G401.6 (cell line): ENCODE measurements at regions not wholly inside any gene's neighbourhood (a gene's known extent, or its start where the extent isn't known, plus 50 kb on each side); places are given as distances from the start of the nearest gene placed in this dataset.

ENCODE experiments used
- FAIRE-seq: peaks from 2 replicates; lab custom pipeline; 2012; peaks lifted over from hg19 to GRCh38; lab: Jason Lieb, UNC

DNA sequence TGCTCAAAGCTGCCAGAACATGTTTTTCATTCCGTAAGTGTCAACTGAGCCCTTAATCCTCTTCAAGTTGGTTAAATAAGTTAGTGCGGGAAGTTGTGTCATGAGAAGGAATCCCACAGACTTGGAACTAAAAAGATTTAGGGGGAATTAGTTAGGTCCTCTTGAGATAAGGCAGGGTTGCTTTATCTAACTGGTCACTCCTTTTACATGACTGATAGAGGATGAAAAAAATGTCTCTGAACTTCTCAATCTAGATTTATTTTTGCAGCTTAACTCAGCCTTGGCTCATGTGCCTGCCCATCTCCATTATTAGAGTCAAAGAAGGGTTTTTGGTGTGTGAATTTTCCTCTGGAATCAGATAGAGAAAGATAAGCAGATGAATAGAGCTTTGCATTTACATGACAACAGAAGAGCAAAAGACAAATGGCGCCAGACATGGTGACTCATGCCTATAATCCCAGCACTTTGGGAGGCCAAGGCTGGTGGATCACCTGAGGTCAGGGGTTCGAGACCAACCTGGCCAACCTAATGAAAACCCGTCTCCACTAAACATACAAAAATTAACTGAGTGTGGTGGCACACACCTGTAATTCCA, 882.9 kb downstream of the RPA4 start:
- no peak for FAIRE-seq

DNA sequence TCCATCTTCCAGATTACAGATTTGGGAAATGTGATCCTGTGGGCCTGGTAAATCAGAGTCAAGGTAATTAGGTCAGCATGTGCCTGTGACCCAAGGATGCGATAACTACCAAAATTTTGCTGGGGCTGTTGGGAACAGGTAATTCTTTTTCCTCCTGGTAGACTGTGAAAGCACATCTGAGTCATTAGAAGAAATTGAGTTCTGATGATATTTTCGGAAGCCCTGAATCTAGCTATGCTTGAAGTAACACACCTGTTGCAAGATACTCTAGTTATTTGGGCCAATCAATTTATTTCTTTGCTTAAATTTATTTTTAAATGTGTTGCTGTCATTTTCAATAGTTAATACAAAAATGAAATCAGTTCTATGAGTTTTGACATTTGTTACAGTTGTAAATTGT, 903.6 kb downstream of the RPA4 start:
- no peak for FAIRE-seq

DNA sequence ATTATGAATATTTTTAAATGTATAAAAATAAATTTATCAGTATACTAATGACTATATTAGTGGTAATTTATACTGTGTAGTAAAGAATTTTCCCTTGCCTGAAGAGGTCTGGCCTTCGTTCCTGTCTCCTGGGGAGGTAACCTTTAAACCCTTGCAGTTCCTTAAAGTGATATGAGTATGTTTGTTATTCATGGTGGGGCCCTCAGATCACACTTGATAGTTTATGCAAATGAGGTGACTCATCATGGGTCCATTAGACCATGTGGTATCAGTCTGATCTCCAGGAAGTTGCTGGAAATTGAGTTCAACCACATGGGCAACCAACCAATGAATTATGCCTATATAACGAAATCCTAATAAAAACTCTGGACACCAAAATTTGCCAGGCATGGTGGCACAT, 904.1 kb downstream of the RPA4 start:
- no peak for FAIRE-seq

DNA sequence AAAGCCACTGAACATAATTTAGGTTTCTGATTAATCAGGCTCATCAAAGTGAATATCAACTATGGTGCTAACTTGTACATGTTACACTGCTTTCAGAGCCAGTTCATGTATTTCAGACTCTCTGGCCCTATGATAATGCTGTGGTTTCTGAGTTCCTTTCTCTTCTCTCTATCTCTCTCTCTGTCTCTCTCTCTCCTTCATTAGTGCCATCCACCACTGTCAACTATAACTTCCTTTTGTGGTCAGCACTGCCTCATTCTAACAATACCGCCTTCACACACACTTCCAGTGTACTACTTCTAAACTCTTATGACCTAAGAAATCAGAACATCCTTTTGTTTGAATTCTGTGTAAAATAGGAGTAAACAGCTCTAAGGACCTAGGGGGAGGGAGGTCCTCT, 907.1 kb downstream of the RPA4 start:
- FAIRE-seq, result no peak

DNA sequence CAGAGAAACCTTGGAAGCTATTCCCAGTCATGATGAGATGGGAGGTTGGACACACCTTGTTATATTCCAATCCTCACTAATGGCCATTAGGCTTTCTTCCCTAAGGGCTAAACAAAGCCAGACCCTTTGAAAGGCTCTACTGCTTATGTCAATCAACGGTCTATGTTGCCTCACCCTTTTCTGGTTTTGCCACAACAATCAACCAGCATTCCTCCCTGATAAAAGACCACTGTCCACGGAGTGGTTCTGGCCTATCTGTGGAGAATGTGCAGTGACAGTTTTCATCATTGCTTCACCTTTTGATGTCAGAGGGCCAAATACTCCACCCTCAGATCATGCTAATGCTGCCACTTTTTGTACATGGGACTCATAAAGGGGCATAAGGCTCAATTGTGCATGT, 913.4 kb downstream of the RPA4 start:
- no peak for FAIRE-seq

DNA sequence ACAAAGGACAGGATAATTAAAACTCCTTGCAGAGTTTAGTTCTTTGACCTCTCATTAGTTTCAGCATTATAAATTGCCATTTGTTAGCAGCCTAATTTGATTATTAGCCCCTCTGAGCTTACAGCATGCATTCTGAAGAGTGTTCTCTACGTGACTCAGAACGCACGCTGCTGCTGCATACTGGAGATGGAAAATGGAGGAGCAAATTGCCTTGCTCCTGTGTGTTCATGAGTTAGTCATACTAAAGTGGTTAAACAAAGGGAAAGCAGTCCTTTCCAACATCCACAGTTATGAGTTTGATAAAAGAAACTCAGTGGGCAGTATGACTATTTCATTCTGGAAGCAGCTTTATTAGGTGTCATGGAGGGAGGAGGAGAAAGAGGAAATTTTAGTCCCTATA, 922.5 kb downstream of the RPA4 start:
- FAIRE-seq, result no peak

DNA sequence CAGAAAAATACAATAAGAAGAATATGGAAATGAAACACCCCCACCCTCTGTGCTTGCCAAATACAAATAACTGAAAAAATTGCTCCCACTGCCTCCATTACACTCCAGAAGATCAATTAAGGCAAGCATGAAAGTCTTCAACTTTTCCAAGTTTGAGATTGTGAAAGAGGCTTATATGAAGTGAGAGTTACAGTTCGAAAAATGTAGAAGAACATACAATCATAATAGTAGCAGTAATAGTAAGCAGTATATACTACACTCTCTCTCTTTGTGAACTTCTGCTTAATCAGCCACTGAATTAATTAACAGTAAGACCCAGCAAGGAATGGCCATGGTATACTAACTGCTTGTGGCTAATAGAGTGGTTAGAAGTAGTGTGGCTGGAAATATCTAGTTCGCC, 923.2 kb downstream of the RPA4 start:
- no peak for FAIRE-seq

DNA sequence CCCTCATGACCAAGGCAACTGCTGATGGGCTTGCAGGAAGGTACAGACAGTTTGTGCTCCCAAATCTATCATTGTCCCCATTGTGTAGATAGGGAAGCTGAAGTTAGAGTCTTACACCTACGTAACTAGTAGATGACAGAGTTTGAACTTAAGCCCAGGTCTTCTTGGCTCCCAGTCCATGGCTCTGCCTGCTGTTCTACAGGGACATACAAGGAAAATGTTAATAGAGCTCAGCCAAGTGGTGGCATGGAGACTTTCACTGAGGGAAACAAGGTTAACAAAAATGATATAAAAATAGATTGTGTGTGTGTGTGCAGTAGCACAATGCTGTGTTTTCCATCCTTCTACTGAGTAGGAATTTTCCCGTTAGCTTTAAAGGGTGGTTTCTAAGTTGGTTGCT, 936.5 kb downstream of the RPA4 start:
- no peak for FAIRE-seq

DNA sequence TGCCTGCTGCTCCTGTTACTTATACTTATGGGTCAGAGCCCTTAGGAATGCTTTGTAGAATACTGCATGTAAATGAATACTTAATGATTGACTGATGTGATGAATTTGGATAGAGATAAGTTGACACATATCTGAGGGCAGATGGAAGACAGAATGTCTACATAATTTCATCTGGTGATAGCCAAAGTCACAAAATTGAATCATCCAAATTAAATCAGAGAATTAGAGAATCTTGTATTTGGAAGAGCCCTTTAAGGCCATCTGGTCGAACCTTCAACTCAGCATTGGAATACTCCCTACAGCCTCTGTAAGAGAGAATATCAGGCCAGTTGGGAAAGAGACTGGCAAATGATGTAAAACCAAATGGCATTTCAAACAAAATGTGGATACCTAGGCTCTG, 944.8 kb downstream of the RPA4 start:
- FAIRE-seq, result no peak

DNA sequence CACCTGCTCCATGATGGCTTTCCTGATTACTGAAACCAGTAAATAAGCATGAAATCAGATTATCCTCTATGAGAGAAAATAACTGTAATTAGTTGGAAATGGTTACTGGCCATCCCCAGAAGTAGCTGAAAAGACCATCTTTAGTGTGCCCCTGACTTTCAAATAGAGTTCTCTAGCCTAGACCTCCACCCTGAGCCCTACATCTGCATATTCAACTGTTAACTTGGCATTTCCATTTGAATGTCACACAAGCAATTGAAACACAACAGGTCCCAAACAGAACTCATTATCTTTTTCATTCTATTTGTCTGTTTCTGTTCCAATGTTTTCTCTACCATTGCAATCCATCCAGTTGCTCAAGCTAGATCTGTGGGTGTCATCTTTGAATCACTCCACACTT, 952.3 kb downstream of the RPA4 start:
- no peak for FAIRE-seq

DNA sequence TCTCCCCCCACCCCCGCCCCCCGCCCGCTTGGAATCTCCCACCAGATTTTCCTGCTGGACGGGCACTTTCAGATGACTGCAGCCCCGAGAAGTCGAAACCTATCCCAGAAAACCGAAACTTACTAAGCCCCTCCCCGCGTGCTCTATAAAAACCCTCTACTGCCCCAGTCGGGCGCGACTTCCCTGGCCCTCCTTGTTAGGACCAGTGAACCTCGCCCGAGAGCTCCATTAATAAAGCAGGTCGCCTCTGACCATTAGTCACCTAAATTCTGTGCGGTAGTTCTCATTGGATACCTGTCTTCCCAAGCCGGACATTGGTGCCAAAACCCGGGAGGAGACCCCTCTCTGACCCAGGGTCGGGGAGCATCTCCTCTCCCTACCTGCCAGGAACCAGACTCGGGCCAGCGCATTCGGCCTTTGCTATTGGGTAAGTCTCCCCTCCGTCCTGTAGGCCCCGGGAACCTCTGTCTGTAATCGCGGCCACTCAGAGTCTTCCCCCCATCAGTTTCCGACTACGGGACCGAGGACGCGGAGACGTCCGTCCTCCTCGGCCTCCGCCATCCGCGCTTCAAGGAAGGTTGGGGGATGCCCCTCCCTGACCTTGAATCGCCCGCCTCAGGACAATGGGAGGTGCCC, 958.0 kb downstream of the RPA4 start:
- FAIRE-seq, result no peak

DNA sequence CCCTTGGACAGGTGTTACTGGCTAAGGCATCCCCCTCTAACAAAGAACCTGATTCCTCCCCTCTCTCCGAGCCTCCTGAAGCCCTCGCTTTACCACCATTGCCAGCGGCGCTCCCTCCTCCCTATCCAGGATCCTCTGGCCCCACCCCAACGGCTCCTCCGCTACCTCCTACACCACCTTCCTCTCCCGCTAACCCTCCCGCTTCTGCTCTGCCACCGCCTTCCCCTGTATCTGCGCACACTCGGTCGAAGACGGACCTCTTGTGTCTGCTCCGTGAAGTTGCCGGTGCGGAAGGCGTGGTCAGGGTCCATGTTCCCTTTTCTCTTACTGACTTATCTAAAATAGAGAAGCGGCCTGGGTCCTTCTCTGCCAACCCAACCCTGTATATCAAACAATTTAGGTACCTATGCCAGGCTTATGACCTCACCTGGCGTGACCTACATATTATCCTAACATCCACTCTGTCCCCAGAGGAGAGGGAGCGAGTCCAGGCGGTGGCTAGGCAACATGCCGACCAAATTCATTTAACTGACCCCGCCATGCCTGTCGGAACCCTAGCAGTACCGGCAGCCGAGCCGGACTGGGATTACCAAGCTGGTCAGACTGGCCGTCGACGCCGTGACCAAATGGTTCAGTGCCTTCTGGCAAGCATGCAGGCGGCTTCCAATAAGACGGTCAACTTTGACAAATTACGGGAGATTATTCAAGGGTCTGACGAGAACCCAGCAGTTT, 958.9 kb downstream of the RPA4 start:
- no peak for FAIRE-seq

DNA sequence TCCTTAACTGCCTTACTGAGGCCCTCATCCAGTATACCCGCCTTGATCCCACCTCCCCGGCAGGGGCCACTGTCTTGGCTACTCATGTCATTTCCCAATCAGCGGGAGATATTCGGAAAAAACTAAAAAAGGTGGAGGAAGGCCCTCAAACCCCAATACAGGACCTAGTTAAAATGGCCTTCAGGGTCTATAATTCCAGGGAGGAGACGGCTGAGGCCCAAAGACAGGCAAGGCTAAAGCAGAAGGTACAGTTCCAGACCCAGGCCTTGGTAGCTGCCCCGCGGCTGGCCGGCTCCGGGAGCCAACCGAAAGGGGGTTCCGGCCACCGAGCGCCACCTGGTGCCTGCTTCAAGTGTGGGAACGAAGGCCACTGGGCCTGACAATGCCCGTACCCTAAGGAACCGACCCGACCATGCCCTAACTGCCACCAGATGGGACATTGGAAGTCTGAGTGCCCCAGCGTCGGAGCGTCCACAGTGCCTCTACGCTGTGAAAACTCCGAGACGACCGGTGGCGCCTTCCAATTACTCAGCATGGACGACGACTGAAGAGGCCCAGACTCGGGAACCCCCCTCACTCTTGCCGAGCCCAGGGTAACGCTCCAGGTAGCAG, 959.6 kb downstream of the RPA4 start:
- no peak for FAIRE-seq

DNA sequence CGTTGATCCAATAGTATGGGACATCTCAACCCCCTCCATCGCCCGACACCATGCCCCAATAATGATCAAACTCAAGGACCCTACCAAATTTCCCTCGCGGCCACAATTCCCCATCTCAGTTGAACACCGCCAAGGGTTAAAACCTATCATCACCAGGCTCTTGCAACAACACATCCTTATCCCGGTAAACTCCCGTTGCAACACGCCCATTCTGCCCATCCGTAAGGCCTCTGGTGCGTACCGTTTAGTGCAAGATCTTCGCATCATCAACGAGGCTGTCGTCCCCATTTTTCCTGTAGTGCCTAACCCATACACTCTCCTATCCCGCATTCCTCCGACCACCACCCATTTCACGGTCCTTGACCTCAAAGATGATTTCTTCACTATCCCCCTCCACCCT, 960.5 kb downstream of the RPA4 start:
- no peak for FAIRE-seq

DNA sequence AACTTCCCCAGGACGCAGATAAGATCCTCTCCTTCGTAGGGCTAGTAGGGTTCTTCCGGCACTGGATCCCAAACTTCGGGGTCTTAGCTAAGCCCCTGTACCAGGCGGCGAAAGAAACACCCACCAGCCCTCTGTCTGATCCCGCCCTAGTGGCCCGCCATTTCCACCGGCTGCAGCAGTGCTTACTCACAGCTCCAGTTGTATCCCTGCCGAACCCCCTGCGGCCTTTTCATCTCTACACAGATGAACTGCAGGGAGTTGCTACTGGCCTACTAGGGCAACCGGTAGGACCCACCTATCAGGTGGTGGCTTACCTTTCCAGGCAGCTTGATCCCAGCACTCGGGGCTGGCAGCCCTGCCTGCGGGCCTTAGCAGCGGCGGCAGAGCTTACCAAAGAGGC, 961.2 kb downstream of the RPA4 start:
- FAIRE-seq, result no peak

DNA sequence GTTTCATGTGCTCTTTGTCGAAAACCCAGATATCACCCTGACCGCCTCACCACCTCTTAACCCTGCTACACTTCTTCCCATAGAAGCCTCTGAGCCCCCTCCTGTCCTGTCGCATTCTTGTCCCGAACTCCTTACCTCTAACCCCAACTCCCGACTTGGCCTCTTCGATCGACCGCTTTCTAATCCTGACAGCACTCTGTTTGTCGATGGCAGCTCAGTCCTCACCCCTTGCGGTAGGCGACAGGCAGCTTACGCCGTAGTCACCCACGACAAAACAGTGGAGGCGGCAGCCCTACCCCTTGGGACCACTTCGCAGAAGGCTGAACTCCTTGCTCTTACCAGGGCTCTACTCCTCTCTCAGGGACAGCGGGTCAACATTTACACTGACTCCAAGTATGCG, 961.7 kb downstream of the RPA4 start:
- no peak for FAIRE-seq

DNA sequence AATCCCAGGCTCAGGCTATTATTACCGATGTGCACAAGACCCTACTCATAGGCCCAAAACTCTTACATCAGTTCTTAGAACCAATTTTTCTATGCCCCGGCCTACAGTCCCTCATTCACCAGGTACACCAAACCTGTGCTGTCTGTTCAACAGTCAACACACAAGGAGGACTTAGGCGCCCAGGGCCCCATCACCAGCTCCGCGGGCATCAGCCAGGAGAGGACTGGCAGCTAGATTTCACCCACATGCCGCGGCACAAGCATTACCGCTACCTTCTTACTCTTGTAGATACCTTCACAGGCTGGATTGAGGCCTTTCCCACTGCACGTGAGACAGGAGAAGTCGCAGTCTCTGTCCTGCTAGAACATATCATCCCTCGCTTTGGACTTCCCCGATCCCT, 962.5 kb downstream of the RPA4 start:
- FAIRE-seq, result no peak

DNA sequence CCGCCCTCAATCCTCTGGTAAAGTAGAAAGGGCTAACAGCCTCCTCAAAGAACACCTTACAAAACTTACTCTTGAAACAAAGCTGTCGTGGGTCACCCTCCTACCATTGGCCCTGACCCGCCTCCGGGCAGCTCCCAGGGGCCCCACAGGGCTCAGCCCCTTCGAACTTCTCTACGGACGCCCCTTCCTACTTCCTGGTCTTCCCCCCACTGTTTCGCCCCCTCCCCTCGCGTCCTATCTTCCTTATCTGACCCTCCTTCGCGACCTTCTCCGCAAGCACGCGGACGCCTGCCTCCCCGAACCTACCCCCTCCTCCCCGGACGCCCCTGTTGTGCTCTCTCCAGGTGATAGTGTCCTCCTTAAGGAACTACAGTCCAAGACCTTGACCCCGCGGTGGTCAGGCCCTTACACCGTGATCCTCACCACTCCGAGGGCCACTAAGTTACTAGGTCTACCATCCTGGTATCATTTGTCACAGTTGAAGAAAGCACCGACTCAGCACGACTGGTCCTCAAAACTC, 963.1 kb downstream of the RPA4 start:
- FAIRE-seq, result no peak

DNA sequence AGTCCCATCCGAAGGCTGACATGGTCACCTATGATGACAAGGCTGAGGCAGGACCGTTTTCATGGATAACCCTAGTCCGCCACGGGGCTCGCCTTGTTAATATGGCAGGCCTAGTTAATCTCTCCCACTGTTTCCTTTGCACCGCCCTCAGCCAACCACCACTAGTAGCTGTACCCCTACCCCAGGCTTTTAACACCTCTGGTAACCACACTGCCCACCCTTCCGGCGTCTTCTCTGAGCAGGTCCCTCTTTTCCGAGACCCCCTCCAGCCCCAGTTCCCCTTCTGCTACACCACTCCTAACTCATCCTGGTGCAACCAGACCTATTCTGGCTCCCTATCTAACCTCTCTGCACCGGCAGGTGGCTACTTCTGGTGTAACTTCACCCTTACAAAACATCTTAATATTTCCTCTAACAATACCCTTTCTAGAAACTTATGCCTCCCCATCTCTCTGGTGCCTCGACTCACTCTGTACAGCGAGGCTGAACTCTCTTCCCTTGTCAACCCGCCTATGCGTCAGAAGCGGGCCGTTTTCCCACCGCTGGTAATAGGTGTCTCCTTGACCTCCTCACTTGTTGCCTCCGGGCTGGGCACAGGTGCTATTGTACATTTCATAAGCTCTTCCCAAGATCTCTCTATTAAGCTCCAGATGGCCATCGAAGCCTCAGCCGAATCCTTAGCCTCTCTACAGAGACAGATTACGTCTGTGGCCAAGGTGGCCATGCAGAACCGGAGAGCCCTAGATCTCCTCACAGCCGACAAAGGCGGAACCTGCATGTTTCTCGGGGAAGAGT, 964.4 kb downstream of the RPA4 start:
- no peak for FAIRE-seq

DNA sequence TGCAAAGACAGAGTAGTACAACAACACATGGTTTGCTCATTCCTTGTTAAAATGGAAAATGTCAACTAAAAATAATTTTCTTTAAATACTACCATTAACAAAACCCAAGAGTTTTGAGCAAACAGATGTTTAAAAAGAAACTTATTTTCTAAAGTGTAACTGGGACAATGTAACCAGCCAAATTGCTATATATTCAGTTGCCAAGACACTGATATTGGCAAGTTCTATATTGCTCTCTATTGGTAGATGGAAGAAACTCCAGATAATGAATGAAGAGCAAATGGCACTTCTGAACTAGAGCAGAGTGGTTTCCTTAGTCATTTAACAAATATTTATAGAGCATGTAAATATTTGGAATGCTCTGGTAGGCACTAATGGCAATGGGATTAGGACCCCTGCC, 966.2 kb downstream of the RPA4 start:
- no peak for FAIRE-seq

DNA sequence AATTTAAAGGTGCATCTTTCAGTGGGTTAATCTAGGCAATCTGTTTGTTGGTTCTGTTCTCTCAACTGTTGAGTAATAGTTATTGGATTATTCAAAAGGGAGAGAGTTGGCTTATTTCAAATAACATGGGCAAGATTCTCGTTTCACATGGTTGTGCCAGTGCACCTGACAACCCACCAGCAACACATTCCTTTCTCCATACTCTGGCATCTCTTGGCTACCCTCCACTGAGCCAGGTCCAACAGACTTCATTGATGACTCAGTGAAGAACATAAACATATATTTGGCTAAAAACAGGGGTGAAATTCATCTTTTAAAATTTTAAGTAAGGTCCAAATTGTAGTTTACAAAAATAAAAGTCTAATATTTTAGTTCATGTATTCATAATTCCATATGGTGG, 967.2 kb downstream of the RPA4 start:
- FAIRE-seq, result no peak

DNA sequence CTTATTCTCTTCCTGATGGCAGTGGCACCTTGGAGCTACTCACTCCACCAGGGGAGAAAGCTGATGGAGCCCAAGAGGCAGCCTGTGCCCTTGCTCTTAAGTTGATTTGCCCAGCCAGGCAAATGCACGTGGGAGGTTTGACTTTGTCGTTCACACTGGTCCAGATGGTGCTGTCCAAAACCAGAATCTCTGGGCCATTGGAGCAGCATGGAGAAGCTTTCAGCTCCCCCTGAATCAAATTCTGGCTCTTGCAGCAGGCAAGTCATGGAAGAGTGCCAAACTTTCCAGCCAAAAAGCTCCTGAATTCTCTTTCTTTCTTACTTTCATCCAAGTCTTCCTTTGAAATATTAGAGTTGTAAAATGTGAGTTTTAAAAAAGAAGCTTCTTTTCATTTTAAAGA, 970.4 kb downstream of the RPA4 start:
- FAIRE-seq, result no peak

DNA sequence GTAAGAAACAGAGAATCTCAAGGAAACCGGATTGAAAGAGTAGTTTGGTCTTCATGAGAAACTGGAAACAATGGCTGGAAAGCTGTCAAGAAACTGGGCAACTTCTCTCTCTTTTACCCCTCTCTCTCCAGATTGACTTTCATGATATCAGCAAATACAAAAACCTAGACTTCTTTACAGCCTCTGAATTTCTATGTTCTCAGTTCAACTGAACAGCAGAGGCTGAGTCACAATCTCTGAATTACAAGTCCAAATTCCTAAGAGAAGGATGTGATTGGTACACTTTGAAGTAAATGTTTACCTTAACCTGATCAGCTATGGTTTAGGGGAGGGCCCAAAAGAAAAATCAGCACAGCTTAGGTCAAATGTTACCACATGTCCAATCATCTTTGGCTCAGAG, 974.9 kb downstream of the RPA4 start:
- FAIRE-seq, result no peak
